ENCODE measurements at regions not wholly inside any gene's neighbourhood (a gene's known extent, or its start where the extent isn't known, plus 50 kb on each side); places are given as distances from the start of the nearest gene placed in this dataset.

DNA sequence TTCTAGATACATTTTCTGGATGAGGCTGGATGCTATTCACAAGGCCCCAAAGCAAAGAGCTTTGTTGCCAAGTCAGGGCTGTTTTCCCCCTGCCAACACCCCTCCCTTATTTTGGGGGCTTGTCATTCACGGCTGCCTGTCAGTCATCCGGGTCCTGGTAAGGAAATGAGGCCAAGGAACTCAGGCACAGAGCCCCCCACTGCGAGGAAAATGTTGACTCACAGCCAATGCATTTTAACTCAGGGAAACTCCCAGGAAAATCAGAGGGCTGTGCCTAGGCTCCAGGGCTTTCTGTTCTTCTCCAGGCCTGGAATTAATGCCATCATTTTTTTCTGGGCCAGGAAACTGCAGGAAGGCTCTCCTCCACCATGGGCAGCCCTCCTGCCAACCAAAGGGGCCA, 241.1 kb downstream of the SMAD2 start:
- TF ChIP-seq, protein P1, sequence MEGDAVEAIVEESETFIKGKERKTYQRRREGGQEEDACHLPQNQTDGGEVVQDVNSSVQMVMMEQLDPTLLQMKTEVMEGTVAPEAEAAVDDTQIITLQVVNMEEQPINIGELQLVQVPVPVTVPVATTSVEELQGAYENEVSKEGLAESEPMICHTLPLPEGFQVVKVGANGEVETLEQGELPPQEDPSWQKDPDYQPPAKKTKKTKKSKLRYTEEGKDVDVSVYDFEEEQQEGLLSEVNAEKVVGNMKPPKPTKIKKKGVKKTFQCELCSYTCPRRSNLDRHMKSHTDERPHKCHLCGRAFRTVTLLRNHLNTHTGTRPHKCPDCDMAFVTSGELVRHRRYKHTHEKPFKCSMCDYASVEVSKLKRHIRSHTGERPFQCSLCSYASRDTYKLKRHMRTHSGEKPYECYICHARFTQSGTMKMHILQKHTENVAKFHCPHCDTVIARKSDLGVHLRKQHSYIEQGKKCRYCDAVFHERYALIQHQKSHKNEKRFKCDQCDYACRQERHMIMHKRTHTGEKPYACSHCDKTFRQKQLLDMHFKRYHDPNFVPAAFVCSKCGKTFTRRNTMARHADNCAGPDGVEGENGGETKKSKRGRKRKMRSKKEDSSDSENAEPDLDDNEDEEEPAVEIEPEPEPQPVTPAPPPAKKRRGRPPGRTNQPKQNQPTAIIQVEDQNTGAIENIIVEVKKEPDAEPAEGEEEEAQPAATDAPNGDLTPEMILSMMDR (conservative IDR thresholded peaks at IDR 0.05): no peak
- TF ChIP-seq EZH2 (IDR thresholded peaks at IDR 0.05; ENCODE audit: low read depth): no peak
